Kasumi-1 (cell line): ENCODE measurements at regions not wholly inside any gene's neighbourhood (a gene's known extent, or its start where the extent isn't known, plus 50 kb on each side); places are given as distances from the start of the nearest gene placed in this dataset.

Experiments used
- DNase-seq, 2 experiments: peaks; one replicate each; lab custom pipeline; 2025; lab: John Stamatoyannopoulos, UW

DNA sequence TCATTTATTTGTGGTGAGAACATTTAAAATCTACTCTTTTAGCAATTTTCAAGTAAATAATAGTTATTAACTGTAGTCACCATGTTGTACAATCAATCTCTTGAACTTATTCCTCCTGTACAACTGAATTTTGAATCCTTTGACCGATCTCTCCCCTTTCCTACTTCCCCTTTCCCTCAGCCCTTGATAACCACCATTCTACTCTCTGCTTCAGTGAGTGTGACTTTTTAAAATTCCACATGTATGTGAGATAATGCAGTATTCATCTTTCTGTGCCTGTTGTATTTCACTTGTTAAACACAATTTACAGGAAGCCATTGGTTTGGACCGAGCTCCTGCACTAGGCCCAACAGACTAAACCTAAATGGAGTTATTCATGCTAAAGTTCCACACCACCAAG, 458.9 kb upstream of the PDE3A start:
- DNase-seq = peak; percentile 39 to 47

DNA sequence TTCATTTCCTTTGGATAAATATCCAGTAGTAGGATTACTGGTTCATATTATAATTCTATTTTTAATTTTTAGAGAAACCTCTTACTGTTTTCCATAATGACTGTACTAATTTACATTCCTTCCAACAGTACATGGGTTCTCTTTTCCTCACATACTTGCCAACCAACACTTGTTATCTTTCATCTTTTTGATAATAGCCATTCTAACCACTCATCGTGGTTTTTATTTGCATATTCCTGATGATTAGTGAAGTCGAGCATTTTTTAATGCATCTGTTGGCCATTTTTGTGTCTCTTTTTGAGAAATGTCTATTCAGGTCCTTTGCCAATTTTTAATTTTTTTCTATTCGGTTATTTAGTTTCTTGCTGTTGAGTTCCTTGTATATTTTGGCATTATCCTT, 457.7 kb upstream of the PDE3A start:
- no peak for DNase-seq

DNA sequence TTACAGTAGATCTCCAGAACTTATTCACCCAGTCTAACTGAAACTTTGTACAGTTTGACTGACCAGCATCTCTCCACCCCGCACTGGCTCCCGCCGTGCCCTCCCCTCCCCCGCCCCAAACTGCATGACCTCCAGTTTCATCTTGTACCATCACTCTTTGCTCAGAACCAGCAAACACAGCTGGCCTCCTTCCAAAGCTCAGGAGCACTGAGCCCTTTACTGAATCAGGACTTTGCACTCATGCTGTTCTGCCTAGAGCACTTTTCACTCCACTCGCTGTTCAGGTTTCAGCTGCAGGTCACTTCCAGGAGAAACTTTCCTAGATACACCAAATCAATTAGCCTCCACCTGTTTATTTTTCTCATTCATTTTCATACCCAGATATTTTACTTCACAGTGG, 455.3 kb upstream of the PDE3A start:
- DNase-seq = no peak

DNA sequence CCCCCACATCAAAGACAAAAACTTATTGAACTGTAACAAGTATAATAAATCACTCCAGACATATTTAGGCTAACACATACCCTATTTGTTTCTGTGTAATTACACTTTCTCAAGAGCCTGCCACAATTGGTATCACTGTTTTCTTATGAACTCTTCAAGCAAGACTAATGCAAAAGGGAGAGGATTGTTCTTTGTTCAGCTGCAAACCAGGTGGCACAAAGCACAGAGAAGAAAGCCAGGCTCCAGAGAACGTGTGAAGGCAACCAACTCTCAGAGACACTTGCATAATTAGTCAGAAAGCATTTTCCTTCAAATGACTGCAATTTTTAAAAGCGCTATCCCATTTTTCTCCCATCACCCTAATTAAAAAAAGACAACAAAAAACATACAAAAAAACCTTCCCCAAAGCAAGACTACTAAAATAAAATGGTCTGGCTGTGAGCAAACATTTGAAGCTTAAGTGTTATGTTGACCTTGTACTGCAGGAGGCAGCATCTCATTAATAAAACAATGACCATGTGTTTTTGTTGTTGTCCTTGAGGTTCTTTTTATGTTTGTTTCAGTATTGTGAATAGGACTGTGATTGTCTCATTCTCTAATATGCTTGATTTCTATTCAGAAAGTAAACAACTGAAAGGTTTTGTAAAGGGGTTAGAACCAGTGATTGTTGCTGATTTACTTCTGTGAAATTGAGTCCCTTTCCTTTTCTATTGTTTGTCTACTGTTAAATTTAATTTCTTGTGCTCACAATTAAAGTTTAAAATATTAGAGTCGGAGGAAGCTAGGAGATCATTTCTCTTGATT, 452.7 kb upstream of the PDE3A start:
- DNase-seq = peak; percentile 21 to 61

DNA sequence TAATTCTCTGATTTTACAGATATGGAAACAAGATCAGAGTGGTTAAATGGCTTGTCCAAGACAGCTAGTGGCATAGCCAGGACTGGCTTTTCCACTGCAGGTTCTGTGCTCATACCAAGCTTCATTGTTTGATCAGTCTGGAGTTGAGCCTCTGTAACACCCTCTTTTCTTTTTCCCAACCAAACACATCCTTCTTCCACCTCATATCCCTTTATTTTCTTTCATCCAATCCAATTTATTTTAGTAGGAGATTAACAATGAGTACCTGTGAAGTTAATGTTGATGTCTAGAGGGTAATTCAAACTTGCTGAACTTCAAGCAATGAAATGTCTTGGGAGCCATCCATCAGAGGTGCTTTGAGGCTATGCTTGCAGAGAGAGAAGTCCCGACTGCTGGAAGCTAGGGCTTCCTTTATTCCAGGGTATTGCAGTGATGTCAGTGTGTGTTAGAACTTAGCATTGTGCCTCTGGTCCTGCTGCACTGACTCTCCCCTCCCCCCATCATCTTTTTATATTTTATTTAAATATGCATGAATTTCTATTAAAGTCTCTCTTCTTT, 452.1 kb upstream of the PDE3A start:
- DNase-seq = no peak

DNA sequence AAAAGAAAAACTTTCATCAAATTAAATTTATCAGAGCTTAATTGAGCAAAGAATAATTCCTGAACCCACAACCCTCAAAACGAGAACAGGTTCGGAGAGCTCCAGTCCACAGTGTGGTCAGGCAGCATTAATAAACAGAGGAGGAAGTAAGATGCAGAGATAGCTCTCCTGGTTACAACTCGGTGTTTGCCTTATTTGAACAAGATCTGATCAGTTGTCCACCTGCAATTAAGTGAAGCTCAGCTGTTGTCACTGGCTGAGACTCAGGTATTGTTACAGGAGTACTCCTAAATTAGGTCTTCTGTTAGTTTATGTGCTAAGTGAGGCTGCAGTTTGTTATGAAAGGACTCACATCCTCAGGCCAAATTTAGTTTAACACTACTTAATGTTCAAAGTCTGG, 451.4 kb upstream of the PDE3A start:
- DNase-seq = no peak

DNA sequence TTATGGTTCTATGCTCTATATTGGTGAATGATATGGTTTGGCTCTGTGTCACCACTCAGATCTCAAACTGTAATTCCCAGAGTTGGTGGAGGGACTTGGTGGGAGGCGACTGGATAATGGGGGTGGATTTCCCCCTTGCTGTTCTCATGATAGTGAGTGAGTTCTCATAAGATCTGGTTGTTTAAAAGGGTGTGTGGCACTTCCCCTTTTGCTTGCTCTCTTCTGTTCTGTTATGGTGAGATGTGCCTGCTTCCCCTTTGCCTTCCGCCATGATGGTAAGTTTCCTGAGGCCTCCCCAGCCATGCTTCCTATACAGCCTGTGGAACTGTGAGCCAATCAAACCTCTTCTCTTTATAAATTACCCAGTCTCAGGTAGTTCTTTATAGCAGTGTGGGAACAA, 446.6 kb upstream of the PDE3A start:
- DNase-seq = peak; percentile 68 to 74

DNA sequence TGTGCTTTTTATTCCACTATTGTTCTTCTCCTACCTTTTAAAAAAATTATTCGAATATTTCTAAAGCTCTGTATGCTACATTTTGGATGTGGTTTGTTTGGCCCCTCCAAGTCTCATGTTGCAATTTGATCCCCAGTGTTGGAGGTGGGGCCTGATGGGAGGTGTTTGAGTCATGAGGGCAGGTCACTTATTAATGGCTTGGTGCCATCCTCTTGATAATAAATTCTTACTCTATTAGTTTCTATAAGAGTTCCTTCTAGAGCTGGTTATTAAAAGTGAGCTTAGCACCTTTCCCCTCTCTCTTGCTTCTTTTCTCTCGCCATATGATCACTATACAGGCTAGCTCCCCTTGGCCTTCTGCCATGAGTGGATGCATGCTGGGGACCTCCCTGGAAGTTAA, 445.6 kb upstream of the PDE3A start:
- DNase-seq = no peak

DNA sequence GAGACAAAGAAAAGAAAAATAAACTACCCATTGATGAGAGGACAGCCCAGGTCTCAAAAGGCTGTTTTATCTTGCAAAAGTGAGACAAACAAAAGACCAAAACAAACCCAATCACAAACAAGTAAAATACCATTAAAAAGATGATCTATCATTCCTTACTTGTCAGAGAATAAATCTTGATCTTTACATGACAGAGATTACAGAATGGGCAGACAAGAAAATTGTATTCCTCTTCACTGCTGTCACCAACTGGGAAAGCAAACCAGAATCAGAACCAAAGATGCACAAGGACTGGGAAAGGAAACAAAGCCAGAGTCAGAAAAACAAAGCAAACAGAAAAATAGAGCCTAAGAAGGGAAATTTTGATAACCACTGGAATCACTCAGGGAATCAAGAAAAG, 444.0 kb upstream of the PDE3A start:
- no peak for DNase-seq

DNA sequence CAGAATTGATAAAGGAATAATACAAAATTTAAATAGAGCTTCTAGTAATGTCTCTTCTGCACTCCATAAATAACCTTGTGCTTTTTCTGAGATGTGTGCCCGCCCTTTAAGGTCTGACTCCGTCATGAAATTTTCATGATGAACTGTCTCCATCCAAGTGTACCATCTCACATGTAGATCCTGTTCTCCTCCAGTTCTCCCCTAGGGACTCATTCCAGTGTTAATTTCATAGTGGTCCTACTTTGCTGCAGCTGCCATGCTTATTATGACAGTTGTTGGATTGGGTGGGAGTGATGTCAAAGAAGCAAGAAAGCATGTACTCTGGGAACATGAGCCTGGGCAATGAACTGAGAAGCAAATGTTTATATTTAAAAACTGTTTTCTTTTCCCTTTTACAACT, 442.5 kb upstream of the PDE3A start:
- DNase-seq = no peak

DNA sequence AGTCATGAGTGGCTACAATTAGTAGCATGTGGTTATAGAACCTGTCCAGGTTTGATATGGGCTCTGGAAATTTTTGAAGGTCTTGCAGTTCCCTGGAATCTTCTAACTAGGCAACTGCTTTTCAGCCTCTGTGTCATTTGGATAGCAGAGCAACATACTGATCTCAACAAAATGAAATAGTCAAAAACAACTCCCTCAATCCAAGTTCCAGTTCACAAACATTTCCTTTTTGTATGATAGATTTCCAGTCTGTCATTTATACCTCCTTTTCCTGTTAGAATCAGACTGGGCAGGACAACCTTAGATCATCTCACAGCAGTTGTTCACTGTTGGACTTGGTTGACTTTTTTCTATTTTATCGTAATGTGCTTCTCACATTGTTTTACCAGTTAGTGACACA, 442.1 kb upstream of the PDE3A start:
- DNase-seq = no peak

DNA sequence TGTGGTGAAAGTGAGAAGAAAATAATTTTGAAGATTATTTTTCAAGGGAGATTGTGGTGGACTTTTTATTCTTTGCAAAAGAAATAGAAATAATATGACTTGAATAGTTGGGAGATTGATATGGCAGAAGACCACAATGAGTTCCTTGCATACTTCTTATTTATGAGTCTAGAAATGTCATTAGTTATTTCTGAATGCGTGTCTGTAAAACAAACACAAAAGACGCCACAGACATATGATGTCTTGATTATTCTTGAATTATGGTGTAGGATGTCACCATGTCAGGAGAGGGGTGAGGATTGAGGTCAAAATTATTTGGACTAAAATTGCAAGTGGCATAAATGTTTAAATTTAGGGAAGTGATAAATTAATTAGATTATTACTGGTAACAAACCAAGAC, 440.7 kb upstream of the PDE3A start:
- no peak for DNase-seq

DNA sequence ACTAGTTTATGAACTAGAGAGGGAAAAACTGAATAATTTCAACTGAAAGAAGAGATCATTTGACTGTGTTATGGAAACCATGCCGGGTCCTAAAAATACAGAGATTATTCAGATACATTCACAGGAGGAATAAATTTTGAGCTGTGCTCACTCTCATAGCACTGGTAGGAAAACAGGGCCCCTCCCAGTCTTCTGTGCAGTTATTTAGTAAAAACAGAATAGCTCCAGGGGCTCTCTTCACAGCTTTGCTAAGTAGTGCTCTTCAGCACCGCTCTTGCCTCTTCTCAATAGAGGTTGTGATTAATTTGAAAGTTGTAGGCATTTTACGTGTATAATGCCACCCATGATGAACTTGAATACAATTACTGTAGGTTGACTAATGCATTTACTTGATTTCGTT, 435.9 kb upstream of the PDE3A start:
- no peak for DNase-seq

DNA sequence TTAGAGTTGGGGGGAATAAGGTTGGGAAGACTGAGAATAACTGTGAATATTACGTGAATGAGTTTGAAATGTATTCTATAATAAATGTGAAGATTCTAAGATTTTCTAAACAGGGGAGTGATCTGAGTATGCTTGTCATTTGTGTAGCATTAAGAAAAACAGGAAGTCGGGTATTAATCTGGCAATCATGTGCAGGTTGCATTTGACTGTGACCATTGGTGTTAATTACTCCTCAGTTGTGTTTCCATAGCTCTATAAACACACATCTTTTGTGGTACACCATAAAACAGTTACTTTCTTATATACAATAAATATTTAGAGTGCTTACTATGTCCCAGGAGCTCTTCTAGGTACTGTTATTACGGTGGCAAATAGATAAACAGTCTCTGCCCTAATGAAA, 434.4 kb upstream of the PDE3A start:
- DNase-seq = no peak

DNA sequence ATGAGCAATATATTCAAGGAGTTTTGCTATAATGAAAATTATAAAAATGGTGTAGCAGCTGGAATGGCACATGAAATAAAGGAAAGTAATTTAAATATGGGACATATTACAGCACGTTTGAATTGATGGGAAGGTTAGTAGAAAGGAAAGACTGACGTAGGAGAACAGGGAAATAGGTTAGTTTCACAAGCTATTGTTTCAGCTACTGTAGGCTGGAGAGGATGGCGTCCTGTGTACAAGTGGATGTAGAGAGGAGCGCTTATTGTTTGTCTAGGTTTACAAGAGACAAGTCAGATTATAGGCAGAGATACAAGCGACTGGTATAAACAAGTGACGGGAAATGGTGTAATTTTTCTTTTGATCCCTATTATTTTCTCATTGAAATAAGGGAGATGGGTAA, 431.2 kb upstream of the PDE3A start:
- no peak for DNase-seq

DNA sequence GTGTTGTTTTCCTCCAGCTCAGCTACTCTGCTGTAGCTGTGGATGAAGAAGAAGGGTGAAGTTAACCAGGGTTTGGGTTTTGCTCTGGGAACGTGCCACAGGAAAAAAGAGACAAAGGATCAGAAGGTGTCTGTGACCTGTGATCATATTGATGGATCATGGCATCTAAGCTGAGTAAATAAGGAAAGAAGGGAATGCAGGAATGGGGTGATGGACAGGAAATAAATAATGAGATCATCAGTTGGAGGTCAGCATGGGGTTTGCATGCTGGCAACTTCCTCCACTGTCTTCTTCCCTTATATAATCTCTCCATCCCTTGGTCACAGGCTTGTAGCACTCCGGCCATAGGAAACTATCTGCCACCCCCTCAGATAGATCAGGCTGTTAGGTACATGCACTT, 430.3 kb upstream of the PDE3A start:
- DNase-seq = no peak

DNA sequence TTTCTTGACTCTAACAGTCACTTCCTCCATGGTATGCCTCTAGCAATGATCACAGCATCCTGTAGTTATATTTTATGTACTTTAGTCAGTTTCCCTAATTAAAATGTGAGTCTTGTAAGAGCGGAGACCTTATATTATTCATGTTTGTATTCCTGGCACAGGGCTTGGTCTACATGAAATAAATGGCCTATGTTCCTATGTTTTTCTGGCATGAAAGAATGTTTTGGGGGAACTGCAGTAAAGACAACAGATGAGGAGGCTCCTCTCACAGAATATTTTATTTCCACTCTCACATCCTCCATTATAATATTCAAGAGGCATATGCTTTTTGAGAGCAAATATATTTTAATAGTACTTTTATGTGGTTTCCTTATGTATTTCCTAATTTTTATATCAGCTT, 429.8 kb upstream of the PDE3A start:
- DNase-seq = no peak

DNA sequence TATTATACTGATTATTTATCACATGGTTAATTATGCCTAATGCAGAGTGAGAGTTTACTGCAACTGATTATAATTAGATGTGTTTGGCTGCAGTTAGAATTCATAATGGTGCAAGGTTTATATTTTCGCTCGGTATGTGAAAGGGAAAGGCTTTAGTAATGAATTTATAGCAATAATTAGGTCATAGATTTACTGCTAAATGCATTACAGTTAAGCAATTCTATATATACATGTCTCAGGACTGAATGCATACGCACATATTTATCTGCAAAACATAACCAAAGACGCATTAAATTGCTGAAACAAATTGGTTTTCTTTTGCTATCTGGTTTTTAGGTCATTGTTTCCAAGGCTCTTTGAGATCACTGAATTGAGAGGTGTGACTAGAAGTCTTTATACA, 428.1 kb upstream of the PDE3A start:
- DNase-seq = no peak

DNA sequence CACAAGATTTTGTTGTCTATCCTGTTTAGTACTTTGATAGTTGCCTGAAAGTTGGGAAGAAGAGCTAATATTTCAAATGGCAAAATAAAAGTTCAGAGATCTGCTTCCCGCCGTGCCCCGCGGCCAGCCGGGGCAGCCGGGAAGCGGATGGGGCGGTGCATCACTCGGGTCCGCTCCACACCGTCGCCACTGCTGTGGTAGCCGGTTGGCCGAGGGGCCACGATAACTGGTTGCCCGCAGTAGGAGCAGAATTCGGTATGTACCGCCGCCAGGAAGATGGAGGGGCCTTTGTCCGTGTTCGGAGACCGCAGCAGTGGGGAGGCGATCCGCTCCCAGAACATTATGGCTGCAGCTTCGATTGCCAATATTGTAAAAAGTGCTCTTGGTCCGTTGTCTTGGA, 427.2 kb upstream of the PDE3A start:
- DNase-seq = no peak

DNA sequence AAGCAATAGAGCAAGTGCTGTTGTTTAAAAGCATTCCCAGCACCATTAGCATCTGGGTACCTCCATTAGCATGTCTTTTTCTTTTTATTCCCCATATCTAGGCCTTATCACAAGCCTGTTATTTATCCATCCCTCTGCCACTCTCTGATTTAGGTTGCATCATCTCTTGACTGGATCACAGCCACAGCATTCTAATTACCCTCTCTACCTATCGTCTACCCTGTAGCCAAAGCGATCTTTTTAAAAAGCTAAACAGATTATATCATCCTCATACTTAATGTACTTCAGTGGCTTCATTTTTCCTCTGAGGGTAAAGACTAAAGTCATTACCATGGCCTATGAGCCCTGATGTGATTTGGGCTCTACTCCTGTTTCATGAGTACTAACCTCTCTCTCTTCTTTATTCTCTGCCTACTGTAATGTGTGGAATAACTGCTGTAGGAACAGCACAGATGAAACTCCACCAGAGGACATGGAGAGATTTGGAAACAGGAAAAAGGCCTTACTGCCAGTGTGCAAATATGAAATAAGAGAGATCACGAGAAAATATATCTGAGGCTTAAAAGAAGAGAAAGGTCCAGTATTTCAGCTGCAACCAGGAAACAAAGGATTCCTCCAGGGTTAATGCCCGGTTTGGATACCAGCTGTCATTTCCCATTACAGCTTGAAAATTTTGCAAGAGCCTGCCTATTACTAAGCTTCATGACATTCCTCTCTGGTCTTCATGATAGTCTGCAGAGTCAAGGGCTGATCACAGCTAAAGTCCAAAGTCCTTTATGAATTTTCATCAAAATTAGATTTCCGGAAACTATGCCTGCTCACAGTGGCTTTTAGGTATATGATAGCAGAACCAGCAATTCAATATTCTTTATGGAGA, 422.5 kb upstream of the PDE3A start:
- DNase-seq = no peak

DNA sequence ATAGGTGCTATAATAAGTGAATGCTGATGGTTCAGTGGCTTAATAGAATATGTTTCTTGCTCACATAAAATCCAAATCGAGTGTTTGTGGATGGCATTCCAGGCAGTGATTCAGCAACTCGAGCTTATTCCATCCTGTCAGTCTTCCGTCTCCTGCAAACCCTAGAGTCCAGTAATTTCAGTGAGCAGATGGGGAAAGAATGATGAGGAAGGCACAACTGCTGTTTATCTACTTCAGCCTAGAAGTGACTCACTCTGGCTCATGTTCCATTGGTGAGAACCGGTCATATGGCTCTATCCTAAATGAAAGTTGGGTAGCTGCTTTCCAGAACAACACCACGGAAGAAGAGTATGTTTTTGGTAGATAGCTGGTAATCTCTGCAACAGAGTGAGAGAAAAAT, 421.8 kb upstream of the PDE3A start:
- DNase-seq = no peak

DNA sequence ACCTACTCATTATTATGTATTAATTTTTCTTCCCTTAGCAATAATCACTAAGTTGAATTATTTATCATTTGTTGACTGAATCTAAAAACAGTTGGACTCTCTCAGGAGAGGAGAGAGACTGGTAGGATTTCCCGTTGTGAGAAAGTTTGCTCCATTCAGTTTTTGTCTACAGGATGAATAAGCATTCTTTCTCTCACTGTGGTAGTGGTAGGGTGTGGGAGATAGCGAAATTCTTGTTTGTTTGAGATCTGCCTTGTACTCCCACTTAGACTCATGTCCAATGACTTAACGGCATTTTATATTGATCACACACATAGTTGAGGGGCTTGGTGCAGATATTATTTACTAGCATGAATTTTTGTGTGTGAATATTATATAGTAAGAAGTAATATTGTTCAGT, 421.0 kb upstream of the PDE3A start:
- no peak for DNase-seq

DNA sequence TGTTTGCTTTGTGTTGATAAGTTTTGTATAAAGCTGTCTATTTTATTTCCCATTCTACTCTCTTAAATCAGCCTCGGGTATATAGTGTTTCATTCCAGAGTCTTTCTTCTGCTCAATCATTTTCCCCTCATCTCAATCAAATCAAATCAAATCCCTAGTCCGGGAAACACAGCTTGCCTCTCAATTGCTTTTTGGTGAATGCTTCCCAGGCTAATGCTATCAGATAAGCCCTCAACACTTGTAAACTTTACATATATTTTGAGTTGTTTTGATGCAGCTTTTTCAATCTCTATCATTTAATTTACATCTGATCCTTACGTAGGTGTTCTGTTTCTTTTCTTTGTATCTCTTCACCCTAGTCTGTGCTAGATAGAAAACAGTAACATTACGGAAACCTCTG, 416.7 kb upstream of the PDE3A start:
- DNase-seq = no peak
